HFF-Myc (cell line): ENCODE measurements at regions not wholly inside any gene's neighbourhood (a gene's known extent, or its start where the extent isn't known, plus 50 kb on each side); places are given as distances from the start of the nearest gene placed in this dataset.

Experiments
- DNase-seq: peaks from one replicate; pipeline ENCODE4 v3.0.0-alpha.2; 2011; ENCODE audit warnings: low read depth; ENCODE audit errors: extremely low read depth
- H3K4me3 ChIP-seq: replicated peaks from 2 replicates; pipeline ENCODE4 v1.5.1; 2011; ENCODE audit warnings: low read depth, mild to moderate bottlenecking, control low read depth, low read length
- TF ChIP-seq, protein P1 (sequence below): IDR thresholded peaks from 2 replicates; pipeline ENCODE4 v1.5.1; 2012; ENCODE audit warnings: mild to moderate bottlenecking, low read depth, low read length, control low read depth; ENCODE audit errors: missing control alignments

DNA sequence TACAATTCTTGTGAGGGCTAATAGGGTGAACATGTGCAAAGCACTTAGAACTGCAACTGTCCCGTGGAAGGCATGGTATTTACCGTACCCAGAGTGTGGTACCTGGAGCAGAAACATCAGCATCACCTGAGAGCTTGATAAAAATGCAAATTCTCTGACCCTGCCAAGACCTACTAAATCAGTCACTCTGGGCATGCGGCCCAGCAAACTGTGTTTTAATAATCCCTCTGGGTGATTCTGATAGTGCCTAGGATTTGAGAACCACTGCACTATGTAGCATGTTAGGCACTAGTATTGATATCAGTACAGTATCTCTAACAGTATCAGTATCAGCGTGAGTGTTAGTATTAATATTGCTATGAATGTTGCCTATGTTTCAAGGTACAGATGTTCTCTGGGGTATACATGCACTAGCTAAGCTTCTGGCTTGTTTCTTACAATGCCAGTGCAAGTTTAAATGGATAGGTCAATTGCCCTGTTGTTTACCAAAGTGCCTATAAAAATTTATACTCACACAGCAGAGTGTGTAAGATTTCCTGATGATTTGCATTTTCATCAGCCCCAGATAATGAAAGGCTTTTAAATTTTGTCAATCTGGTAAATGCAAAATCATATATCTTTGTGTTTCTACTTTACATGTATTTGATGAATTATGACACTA, 354.0 kb downstream of the HS3ST1 start:
- H3K4me3 ChIP-seq, result no peak overlapping the region
- DNase-seq, result no peak
- TF ChIP-seq, protein P1, sequence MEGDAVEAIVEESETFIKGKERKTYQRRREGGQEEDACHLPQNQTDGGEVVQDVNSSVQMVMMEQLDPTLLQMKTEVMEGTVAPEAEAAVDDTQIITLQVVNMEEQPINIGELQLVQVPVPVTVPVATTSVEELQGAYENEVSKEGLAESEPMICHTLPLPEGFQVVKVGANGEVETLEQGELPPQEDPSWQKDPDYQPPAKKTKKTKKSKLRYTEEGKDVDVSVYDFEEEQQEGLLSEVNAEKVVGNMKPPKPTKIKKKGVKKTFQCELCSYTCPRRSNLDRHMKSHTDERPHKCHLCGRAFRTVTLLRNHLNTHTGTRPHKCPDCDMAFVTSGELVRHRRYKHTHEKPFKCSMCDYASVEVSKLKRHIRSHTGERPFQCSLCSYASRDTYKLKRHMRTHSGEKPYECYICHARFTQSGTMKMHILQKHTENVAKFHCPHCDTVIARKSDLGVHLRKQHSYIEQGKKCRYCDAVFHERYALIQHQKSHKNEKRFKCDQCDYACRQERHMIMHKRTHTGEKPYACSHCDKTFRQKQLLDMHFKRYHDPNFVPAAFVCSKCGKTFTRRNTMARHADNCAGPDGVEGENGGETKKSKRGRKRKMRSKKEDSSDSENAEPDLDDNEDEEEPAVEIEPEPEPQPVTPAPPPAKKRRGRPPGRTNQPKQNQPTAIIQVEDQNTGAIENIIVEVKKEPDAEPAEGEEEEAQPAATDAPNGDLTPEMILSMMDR, result no peak

DNA sequence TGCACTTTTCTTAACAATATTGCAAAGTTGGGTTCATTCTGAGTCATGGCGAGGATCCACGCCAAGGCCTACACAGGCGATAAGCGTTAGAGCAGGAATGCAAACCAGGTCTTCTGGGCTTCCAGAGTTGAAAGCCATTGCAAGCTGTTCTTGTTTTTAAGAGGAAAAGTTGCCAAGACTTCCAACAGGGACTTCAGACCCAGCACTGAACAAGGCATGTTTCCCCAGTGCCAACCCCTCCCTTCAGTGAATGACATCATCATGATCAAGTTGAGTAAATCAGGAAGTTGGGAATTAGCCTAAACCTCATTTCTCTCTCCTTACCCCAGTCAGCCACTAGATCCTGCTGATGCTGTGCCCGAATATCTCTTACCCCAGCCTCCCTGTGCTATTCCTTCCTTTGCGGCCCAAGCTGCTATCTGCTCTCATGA, 355.1 kb downstream of the HS3ST1 start:
- TF ChIP-seq, protein P1, result no peak
- no peak overlapping the region for H3K4me3 ChIP-seq
- no peak for DNase-seq

DNA sequence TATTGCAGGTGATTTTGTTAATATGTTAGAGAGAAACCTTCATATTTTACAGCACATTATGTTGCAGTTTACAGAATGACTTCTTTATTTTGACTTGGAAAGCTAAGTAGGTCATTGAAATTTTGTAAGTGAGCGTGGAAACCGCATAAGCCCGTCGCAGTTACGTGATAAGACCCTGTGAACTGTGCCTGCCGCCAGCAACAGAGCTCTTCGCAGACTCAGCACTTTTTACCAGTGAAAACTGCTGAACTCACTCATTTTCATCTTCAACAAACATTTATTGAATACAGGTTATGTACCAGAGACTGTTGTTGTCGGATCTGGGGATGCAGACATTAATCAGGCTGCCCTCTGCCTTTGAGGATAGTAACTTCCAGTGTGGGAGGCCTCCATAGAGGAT, 355.7 kb downstream of the HS3ST1 start:
- TF ChIP-seq, protein P1, result no peak
- H3K4me3 ChIP-seq, result no peak overlapping the region
- DNase-seq, result no peak

DNA sequence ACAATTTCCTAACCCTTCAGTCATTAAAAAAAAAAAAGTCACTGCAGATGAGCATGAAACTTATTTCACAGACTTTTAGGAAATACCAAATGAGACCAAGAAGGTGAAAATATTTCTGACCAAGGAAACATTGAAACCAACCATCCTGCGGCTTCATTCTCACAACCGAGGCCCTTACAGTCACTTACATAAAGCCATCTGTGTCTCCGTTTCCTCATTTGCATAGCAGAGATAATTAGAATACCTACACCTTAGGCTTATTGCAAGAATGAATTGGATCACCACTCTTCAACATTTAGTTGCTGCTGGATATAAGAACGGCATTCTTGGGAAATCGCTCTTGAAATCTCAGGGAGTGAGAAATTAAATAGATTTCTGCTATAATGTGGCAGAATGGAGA, 356.2 kb downstream of the HS3ST1 start:
- TF ChIP-seq, protein P1, result no peak
- DNase-seq, result no peak
- H3K4me3 ChIP-seq, result no peak overlapping the region

DNA sequence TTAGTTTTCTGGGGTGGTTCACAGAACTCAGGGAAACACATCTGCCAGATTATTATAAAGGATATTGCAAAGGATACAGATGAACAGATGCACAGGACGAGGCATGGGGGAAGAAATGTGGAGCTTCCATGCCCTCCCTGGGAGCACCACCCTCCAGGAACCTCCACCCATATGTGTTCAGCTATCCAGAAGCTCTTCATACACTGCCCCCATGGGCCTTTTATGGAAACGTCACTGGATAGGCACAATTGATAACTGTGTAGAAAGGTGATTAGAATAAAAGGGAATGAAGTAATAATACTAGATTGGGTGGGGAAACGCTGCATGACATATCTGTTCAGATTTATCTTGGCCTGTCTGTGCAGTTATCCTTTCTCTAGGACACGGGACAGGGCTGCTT, 357.9 kb downstream of the HS3ST1 start:
- TF ChIP-seq, protein P1, result no peak
- DNase-seq, result no peak

DNA sequence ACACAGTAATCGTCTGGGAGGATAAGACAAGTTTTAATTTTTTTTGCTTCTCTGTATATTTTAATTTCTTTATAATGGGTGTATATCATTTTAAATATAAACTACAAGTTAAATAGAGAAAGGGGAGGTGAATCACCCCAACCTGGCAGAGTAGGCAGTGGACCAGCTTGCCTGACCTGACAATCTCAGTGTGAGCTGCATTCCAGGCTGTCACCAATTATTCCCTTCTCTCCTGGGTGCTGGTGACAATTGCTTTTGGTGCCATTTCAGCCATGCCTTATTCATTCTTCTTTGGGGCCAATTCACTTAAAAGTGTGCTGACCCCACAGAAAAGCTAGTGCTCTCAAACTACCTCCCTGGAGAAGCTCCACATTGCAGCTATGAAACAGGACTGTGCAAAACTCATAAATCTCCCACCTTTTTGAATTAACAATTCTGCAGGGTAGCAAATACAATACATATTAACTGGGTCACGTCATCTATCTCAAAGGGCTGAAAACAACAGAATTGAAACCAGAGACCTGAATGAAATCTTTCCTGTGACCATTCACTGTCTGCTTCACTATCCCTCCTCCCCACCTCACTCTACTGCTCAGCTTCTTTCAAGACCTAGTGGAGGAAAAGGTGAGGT, 359.0 kb downstream of the HS3ST1 start:
- TF ChIP-seq, protein P1, result no peak
- no peak for DNase-seq

More for the DNA sequence above, 357.9 kb downstream of the HS3ST1 start:
- H3K4me3 ChIP-seq, result no peak overlapping the region

More for the DNA sequence above, 359.0 kb downstream of the HS3ST1 start:
- no peak overlapping the region for H3K4me3 ChIP-seq
